Activated CD4-positive, alpha-beta T cell treated with anti-CD3 and anti-CD28 coated beads, Interleukin-2, amount 50 U/mL, for 4 hours (primary cell): ENCODE measurements at regions not wholly inside any gene's neighbourhood (a gene's known extent, or its start where the extent isn't known, plus 50 kb on each side); places are given as distances from the start of the nearest gene placed in this dataset.

ENCODE experiments used
- DNase-seq, 2 experiments: peaks; one replicate each; pipeline ENCODE4 v3.0.0-alpha.2; 2020

GRCh38 chr20:58011947-58012610, 216.4 kb downstream of the ANKRD60 start:
- DNase-seq: no peak

GRCh38 chr20:58011106-58011946, 217.1 kb downstream of the ANKRD60 start:
- no peak for DNase-seq

GRCh38 chr20:58010666-58011065, 217.8 kb downstream of the ANKRD60 start:
- no peak for DNase-seq

GRCh38 chr20:58010186-58010585, 218.3 kb downstream of the ANKRD60 start:
- no peak for DNase-seq

GRCh38 chr20:58008866-58009265, 219.6 kb downstream of the ANKRD60 start:
- no peak for DNase-seq

GRCh38 chr20:58008413-58008812, 220.0 kb downstream of the ANKRD60 start:
- no peak for DNase-seq

GRCh38 chr20:58007947-58008346, 220.5 kb downstream of the ANKRD60 start:
- DNase-seq: no peak

- DNase-seq: no peak
Measured at GRCh38 chr20:58006346-58007316, 221.8 kb downstream of the ANKRD60 start.

- no peak for DNase-seq
Measured at GRCh38 chr20:58005581-58006345, 222.7 kb downstream of the ANKRD60 start.

GRCh38 chr20:58004900-58005299, 223.6 kb downstream of the ANKRD60 start:
- no peak for DNase-seq

- DNase-seq: no peak
Measured at GRCh38 chr20:58004146-58004545, 224.3 kb downstream of the ANKRD60 start.

GRCh38 chr20:58003525-58003924, 224.9 kb downstream of the ANKRD60 start:
- no peak for DNase-seq

- no peak for DNase-seq
Measured at GRCh38 chr20:58002901-58003300, 225.6 kb downstream of the ANKRD60 start.

GRCh38 chr20:58001946-58002345, 226.5 kb downstream of the ANKRD60 start:
- no peak for DNase-seq

- no peak for DNase-seq
Measured at GRCh38 chr20:58001381-58001780, 227.1 kb downstream of the ANKRD60 start.

GRCh38 chr20:58000861-58001260, 227.6 kb downstream of the ANKRD60 start:
- no peak for DNase-seq

GRCh38 chr20:57999465-58000111, 228.9 kb downstream of the ANKRD60 start:
- DNase-seq: no peak

- DNase-seq: no peak
Measured at GRCh38 chr20:57998981-57999464, 229.4 kb downstream of the ANKRD60 start.

- DNase-seq: no peak
Measured at GRCh38 chr20:57998276-57998675, 230.2 kb downstream of the ANKRD60 start.

GRCh38 chr20:57996936-57997890, 231.2 kb downstream of the ANKRD60 start:
- no peak for DNase-seq
